ENCODE measurements at regions not wholly inside any gene's neighbourhood (a gene's known extent, or its start where the extent isn't known, plus 50 kb on each side); places are given as distances from the start of the nearest gene placed in this dataset.

- TF ChIP-seq ETS1 (IDR thresholded peaks at IDR 0.05) = no peak
- no peak for TF ChIP-seq EZH2 (IDR thresholded peaks at IDR 0.05; ENCODE audit: low read depth, unreplicated experiment)
- no peak for TF ChIP-seq JUNB (IDR thresholded peaks at IDR 0.05; ENCODE audit: unreplicated experiment)
- TF ChIP-seq CTCF (conservative IDR thresholded peaks at IDR 0.05; ENCODE audit: low read depth in 2 of 2) = no peak
- TF ChIP-seq POLR2AphosphoS5 (IDR thresholded peaks at IDR 0.05; ENCODE audit: low read depth) = no peak
- no peak for TF ChIP-seq EZH2phosphoT487 (IDR thresholded peaks at IDR 0.05; ENCODE audit: unreplicated experiment)
- TF ChIP-seq ZNF331 (CRISPR knock-in tag; IDR thresholded peaks at IDR 0.05; ENCODE audit: low read depth) = no peak
Observed at GRCh38 chr17:13352747-13353415, 248.8 kb downstream of the HS3ST3A1 start (continued).

GRCh38 chr17:13351046-13351445 lies 250.7 kb downstream of the HS3ST3A1 start:
- Mint-ChIP-seq H3K36me3 (ENCODE audit: low read depth) (peaks cover 6% of the 10 kb centered on the region; the same call in 2 of the 3 replicates), H3K4me1 (peaks cover 7% of the 10 kb centered on the region), H3K27me3 (ENCODE audit: insufficient read depth, low read depth, poor library complexity) (peaks cover 6% of the 10 kb centered on the region), H3K9me3 (peaks cover 10% of the 10 kb centered on the region), H3K4me3 (no peak overlapping the region), H3K27ac (no peak overlapping the region)
- TF ChIP-seq ZNF331 (CRISPR knock-in tag; IDR thresholded peaks at IDR 0.05; ENCODE audit: low read depth) = no peak
- TF ChIP-seq CREB1 (CRISPR knock-in tag; IDR thresholded peaks at IDR 0.05; ENCODE audit: low read depth) = no peak
- no peak for TF ChIP-seq ZNF114 (CRISPR knock-in tag; IDR thresholded peaks at IDR 0.05)
- no peak for TF ChIP-seq ETS1 (IDR thresholded peaks at IDR 0.05)
- no peak for TF ChIP-seq JUNB (IDR thresholded peaks at IDR 0.05; ENCODE audit: unreplicated experiment)
- TF ChIP-seq NANOG (IDR thresholded peaks at IDR 0.05; ENCODE audit: borderline replicate concordance) = no peak
- no peak for TF ChIP-seq EZH2 (IDR thresholded peaks at IDR 0.05; ENCODE audit: low read depth, unreplicated experiment)
- TF ChIP-seq ZNF462 (CRISPR knock-in tag; IDR thresholded peaks at IDR 0.05) = no peak
- no peak for TF ChIP-seq STAT1 (IDR thresholded peaks at IDR 0.05; ENCODE audit: unreplicated experiment)
- no peak for TF ChIP-seq POLR2AphosphoS5 (IDR thresholded peaks at IDR 0.05; ENCODE audit: low read depth)
- Histone ChIP-seq H4K20me1 (replicated peaks; ENCODE audit: insufficient read depth) (no peaks in the 10 kb centered on the region), H3K4me3 (no peak overlapping the region), H3K27me3 (ENCODE audit: insufficient read depth) (no peaks in the 10 kb centered on the region), H3F3A (replicated peaks; ENCODE audit: low read depth) (no peaks in the 10 kb centered on the region), H3K27ac (ENCODE audit: low read depth) (no peak overlapping the region), H3K4me2 (no peak overlapping the region), H3K4me1 (ENCODE audit: insufficient read depth) (0 out of 2 replicates have a peak, but pooled peaks cover under 1% of the 10 kb centered on the region), H3K79me2 (replicated peaks; ENCODE audit: insufficient read depth) (no peaks in the 10 kb centered on the region), H3K9me2 (ENCODE audit: insufficient read depth) (no peaks in the 10 kb centered on the region), H3K36me3 (ENCODE audit: insufficient read depth) (no peaks in the 10 kb centered on the region), H2AFZ (no peak overlapping the region)
- ATAC-seq (no peak), DNase-seq (ENCODE audit: low spot score) (no peak)
